Stimulated activated CD4-positive, alpha-beta T cell treated with anti-CD3 and anti-CD28 coated beads, Interleukin-4, amount 100 ng/mL, for 1 hour (primary cell): ENCODE measurements at regions not wholly inside any gene's neighbourhood (a gene's known extent, or its start where the extent isn't known, plus 50 kb on each side); places are given as distances from the start of the nearest gene placed in this dataset.
"Not testable (repeated sequence)": the region's sequence is repeated elsewhere in the genome, so short reads cannot be mapped to it uniquely, and the experiment has no call there.

Experiments used
- DNase-seq: peaks from one replicate; pipeline ENCODE4 v3.0.0-alpha.2; 2020

DNA sequence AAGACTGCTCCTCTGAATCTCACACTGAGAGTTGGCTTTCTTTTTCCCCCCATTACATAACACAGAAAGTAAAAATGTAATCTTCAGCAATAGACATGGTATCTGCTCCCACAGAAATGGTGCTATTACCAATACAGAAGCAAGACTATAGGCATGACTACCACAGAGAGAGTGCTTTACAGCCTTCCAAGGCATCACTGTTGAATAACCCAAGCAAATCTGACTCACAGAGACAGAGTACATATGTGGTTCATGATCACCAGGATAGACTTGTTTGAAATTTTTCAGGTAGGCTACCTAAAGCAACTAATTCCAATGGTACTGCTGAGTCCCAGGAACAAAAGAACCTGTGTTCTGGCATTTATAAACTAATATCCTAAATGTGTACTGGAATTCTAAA lies 1373.4 kb upstream of the C9orf72 start:
- DNase-seq: no peak

DNA sequence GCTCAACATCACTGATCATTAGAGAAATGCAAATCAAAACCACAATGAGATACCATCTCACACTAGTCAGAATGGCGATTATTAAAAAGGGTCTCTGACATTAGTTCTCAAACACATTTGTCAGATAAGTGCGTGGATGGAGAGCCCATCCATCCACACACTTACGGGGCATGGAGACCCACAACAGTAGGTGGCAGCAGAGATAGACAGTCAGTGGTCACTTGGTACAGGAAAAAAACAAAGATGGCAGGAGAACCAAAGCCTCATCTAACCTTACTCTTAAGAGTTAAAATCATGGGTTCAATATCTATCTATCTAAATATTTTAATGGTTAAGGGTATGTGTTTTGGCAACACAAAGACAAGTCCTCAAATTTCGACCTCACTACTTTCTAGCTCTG lies 1378.7 kb upstream of the C9orf72 start:
- no peak for DNase-seq

DNA sequence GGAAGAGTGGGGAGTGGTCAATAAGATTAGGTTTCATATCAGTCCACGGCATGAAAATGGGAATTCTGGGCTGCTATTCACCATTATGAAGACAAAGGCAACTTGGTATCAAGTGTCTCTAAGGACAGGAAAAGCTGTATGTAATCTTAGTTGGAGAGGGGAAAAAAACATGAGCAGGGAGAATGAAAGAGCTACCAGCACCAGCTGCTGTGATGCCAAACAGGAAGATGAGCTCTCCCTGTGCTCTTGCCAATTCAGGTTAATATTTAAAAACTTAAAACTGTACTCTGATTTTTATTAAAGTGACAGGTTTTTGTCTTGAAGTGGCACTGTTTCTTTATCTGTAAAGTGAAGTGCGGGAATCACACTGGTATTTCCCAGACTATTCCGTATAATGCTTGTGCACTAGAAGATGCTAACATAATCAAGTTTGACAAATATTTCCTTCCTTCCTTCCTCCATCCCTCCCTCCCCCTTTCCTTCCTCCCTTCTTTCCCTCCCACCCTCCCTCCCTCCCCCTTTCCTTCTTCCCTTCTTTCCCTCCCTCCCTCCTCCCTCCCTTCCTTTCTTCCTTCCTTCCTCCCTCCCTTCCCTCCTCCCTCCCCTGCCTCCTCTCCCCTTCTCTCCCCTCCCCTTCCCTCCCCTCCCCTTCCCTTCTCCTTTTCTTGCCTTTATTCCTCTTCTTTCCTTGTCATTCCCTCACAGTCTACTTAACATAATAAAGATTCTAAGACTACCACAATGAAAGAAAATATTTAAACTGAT lies 1383.0 kb upstream of the C9orf72 start:
- no peak for DNase-seq

DNA sequence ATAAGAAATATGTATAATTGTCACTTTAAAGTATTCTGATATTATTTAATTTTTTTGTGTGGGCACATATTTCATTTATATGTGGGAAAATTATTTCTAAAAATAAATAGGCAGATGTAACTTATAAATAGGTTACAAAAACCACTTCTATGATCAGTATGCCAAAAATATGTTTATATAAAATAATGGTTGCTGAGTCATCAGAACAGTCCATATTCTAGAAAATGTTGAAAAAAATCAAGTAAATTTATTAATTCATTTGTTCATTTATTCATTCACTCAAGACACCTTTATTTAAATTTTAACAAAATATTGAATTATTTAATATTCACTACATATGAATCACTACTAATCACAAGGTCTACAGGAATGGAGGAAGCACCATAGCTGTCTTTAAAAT lies 1387.3 kb upstream of the C9orf72 start:
- no peak for DNase-seq

DNA sequence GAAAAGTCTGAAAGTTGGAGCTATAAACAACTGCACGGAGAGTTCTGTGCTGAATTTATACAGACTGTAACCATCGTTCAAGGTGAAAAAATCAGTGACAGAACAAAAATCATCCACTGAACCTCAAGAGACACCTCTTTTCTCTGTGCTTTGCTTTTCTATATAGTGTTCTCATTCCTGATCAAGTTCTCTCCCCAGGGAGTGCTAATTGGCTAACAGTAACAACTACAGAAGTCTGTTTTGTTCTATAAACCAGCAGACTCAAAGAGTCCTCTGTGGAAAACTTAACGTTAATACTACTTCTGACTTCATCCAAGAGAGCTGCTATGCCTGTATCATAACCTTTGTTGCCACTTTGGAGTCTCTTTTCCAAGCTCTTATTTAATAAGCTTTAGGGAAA lies 1388.3 kb upstream of the C9orf72 start:
- DNase-seq: no peak

DNA sequence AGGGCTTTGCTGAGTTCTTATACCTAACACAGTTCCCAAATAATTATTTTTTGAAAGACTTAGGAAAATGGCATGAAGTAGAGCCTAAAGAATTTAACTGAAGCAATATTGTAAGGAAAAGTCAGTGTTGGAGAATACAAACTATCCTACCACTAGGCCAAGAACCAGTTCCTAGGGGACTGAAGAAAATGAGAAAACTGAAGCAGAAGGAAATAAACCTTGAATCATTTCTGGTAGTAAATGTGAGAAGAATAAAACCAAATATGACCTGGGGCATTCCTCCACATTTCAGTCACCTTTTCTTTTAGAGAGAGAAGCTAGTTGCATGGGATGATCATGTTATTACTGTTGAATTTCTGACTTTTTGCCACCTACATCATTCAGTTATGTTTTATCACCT lies 1393.9 kb upstream of the C9orf72 start:
- DNase-seq: no peak

DNA sequence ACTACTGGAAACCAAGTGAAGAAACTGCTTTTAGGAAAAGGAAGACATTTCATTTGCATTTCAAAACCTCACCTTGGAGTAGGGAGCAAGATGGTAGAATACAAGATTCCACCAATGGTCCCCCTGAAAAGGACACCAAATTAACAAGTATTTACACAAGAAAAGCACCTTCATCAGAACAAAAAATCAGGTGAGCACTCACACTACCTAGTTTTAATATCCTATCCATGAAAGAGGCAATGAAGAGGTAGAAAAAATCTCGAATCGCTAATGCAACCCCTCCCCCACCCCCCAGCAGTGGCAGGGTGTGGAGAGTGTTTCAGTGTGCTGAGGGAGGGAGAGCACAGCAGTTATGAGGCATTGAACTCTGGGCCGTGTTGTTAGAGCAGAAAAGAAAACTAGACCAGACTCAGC lies 1397.0 kb upstream of the C9orf72 start:
- DNase-seq: no peak

DNA sequence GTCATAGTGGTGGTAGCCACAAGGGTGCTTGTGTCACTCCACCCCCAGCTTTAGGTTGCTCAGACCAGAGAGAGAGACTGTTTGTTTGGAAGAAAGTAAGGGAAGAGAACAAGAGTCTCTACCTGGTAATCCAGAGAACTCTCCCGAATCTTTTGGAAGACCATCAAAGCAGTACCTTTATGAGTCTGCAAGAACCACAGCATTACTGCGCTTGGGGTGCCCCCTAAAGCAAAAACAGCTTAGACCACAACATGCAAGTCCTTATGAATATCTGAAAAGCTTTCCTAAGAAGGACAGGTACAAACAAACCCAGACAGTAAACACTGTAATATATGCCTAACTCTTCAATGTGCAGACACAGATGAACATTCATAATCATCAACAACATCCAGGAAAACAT lies 1398.6 kb upstream of the C9orf72 start:
- no peak for DNase-seq

DNA sequence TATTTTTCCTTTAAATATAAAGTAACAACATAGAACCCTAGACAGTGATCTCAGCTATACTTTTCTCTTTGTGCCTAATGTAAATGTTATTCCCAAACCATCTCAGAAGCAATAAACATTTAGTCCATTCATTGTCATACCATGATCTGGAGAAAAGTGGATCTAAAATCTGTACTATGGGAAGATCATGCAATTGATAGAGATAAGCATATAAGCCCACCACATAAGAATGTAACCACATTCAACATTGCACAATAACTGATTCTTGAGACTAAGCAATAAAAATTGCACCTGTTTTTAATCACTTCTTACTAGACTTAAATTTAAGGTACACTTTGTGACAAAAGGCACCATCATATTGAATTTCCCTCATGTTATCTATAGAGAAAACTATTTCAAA lies 1403.0 kb upstream of the C9orf72 start:
- no peak for DNase-seq

DNA sequence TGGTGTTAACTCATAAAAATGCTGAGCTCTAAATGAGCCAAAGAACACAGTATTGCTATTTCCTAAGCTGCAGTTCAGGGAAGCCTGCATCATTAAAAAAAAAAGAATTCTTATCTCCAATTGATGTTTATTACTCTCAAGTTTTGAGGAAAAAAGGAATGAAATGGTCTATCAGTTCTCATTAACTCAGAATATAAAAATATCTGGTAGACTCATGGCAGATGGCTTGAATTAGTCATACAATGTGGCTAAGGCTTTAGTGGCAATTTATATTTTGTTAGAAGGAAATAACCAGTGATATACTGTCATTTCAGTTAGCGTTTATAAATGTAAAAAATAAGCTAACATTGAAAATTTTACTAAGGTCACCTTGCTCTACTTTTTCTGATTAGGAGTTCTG lies 1403.4 kb upstream of the C9orf72 start:
- DNase-seq: no peak

DNA sequence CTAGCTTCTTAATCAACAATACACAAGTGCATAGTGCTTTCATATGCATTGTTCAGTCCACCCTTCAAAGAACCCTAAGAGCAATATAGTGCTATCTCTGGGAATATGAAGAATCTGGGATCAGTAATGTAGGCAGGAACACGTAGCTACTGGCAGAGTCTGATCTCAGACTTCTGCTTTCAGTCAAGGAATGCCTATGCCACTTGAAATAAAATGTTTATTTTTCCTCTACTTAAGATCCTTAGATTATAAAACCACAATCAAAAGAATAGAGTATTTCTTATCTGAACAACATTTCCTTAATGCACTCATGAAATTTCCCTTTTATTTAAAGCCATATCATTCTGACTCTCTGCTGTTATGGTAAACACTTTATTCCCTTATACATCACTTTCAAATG lies 1407.8 kb upstream of the C9orf72 start:
- DNase-seq: no peak

DNA sequence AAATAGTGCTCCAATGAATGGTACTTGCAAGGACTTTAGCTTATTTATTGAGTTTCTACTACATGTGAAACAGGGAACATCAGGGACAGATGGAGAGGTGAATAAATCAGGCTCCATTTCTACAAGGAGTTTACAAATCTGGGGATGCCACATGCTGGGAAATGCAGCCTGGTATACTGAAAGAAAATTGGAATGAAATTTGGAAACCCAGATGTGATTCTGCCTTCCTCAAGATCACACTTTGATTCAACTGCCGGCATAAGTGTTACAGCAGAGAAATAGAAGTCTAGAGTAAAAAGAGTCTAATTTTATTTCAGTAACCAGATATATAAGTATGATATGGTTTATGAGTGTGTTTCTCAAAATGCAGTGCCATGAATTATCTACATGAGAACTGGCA lies 1408.4 kb upstream of the C9orf72 start:
- no peak for DNase-seq

DNA sequence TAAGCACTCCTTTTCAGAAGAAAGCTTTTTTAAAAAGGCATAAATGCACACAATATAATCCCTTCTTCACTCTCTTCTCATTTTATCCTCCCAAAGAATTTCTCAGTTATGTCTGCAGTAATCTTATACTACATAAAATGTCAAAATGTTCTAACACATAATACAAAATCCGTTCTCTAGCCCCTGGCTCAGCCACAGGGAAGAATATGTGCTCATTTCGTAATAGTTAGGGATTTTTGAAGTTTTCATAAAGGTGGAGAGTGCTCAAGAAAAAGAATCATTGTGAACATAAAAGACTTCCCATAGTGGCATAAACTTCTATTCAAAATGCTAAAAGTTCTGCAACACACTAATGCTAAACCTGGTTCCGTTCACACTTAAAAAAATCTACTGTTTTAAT lies 1410.7 kb upstream of the C9orf72 start:
- DNase-seq: no peak

DNA sequence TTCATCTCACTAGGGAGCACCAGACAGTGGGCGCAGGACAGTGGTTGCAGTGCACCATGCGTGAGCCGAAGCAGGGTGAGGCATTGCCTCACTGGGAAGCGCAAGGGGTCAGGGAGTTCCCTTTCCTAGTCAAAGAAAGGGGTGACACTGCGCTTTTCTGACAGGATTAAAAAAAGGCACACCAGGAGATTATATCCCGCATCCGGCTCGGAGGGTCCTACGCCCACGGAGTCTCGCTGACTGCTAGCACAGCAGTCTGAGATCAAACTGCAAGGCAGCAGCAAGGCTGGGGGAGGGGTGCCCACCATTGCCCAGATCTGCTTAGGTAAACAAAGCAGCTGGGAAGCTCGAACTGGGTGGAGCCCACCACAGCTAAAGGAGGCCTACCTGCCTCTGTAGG lies 1416.7 kb upstream of the C9orf72 start:
- not testable (repeated sequence) for DNase-seq

DNA sequence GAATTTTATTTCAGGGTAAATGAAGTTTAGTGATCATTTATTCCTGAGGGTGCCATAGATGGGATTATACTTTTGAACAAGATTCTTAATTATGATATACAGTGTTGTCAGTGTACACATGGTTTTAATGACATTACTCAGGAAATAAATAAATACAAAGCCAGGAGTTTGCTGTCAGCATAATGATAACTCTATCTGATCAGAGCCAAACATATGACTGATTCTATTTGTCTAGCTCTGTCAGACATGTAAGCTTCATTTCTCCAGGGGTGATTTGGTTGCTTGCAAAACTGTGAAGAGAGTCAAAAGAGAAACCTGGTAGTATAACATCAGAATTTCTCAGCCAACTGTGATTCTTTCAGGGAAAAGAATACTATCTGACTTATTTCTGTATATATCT lies 1425.8 kb upstream of the C9orf72 start:
- no peak for DNase-seq

DNA sequence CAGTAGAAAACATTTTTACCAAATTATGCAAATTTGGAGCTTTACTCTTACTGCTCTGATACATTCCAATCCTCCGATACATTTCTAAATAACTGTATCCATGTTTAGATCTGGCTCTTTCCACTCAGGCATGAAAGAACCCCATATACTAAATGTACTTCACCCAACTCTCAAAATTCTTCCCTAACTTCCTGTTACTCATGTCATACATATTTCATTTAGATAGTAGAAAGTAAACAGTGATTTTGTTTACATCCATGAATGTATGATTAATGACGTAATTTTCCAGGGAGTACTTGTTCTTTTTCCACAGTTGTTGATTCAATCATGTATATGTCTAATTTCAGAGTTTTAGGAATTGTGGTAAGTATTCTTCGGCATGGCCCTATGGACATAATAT lies 1426.5 kb upstream of the C9orf72 start:
- DNase-seq: no peak

DNA sequence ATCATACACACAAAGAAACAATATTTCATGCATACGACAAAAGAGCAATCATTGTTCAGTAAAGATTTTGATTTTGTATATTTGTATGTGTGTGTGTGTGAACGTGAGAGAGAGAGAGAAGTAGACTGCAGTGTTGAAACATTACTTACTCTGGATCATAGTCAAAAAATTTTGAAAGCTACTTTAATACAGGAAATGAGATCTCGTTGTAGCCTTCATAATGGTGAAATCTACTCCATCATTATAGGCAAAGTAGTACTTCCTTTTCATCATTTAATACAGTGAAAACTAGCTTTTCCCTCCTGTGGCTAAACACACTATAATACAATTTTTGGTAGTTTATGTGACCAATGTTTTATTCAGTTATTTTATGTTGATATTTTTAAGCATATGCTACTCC lies 1427.7 kb upstream of the C9orf72 start:
- no peak for DNase-seq

DNA sequence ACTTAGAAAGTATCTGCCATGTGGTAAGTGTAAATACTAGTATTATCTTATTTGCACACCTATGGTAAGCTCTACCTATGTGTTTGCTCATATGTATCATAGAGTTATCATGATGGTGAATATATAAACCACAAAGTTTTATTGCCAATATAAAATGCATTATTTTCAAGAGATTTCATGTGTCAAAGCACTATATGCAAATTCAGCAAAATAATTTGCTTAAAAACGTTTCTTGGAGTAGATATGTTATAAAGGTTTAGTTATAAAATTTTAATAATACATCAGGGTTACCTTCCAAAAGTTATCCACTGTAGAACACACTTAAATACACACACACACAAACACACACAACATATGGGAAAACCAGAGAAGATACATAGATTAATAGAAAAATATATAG lies 1431.7 kb upstream of the C9orf72 start:
- DNase-seq: no peak

DNA sequence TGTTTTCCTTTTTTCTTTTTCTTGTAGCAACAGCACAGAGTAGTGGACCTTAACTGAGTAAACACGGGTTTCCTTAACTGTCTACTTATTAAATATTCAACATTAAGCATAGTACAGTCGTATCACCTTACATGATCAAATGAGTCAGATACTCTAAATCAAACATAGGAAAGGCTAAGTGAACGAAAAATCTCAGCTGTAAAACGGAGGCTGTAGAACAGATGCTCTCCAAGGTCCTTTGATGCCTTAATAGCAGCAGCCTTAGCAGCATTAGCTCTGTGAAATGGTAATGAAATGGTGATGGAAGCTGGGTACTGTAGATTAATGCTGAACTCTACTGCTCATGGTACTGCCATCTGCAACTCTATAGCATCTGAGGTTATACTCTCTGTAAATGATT lies 1433.3 kb upstream of the C9orf72 start:
- no peak for DNase-seq

DNA sequence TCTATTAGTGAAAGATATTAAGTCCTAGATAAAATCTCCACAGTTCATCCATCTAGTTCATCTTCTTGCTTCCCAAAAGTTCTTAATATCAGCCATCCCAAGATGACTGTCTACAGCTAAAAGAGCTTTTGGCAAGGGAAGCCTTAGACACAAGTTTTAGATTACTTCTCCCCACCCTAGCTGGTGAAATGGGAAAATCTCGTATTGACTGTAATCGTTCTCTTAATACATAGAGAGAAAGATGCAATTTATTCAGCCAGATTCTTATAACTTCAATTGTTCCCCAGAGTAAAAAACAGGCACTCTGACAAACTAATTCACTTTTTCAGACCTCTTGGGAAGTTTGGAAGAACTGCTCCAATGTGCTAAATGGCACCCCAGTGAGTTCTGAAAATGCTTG lies 1439.6 kb upstream of the C9orf72 start:
- DNase-seq: no peak

DNA sequence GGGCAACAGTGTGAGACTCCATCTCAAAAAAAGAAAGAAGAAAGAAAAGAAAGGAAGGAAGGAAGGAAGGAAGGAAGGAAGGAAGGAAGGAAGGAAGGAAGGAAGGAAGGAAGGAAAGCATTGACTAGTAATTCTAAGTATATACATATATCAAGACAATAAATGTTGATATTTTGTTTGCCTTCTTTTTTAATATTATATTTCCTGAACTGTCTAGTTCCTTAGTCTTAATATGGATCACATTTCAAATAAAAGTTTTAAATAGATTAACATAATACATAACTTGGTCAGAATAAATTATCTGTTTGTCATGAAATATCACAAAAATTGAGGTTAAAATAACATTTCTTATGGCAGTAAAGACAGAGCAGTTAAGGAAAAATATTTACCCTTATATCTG lies 1448.4 kb upstream of the C9orf72 start:
- DNase-seq: no peak

DNA sequence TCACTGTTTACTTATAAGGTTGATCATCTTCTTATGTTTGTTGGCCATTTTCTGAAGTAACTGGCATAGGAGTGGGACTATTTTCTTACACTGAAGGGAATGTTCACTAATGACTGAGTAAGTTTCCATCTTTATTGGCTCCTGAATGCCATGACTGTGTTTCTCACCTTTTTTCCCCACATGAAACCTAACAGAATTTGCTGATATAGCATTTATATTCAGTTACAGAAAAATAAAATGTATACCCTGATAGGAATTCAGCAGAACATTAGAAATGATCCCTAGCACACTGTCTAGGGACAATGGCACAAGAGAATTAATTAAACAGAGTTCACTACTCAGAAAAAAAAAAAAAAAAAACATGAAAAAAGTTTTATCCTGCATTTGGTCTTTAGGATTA lies 1465.1 kb upstream of the C9orf72 start:
- DNase-seq: no peak

DNA sequence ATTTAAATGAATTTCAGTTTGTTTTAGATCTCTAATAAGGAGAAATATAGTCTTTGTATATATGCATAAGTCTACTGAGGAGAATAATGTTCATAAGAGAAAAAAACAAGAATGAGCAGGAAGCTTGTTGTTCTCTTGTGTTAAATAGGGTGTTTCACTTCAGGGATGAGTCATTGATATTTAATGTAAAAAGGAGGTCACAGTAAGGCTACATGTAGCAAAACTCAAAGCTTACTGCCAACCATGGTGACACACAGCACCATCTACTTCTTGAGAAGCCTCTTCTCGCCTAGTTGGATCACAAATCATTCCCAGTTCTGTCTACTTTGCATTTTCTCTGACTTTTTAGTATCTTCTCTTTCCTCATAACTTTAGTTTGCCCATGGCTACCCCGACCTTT lies 1466.0 kb upstream of the C9orf72 start:
- no peak for DNase-seq

DNA sequence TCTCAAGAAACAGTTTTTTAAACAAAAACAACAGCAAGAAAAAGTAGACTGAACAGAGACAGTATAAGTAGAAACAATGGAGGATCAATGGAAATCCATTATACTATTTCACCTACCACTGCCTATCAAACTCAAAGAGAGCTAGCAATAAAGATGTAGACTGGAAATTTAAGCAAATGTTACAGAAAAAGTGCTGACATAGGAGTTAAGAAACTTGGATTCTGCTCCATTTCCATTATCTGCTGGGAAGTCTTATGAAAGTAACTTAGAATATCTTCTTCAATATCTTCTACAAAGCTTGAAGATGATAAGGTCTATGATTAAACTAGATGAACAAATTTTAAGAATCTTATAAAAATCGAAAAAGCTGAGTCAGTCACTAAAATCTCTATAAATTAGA lies 1469.8 kb upstream of the C9orf72 start:
- DNase-seq: no peak

DNA sequence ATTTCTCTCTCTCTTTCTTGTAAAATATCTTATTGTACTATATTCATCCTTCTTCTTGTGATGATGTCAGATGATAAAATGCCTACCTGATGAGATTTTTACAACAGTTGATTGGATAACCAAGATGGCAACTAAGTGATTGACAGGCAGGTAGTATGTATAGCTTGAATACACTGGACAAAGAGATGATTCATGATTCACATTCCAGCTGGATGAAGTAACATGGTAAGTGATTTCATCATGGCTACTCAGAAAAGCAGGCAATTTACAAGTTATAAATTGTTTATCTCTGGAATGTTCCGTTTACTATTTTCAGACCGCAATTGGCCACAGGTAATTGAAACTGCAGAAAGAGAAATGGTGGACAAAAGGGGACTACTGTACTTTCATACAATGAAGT lies 1471.7 kb upstream of the C9orf72 start:
- no peak for DNase-seq

DNA sequence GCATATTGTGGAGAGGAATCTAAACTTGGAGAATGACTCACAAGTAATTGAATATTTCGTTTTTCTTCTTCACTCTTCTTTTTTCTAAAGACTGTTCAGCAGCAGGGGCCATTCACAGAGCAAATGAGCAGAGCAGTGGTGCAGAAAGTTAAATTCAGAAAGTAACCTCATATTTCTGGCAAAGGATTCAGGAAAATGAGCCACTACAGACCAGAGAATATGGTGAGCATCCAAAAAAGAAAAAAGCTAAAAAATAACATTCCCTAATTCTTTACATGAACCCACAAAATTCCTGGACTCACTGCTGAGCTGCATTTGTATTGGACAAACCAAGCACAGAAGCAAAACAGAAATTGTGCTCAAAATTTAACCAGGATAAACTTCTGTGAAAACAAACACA lies 1486.8 kb upstream of the C9orf72 start:
- DNase-seq: no peak
